ENCODE measurements at regions not wholly inside any gene's neighbourhood (a gene's known extent, or its start where the extent isn't known, plus 50 kb on each side); places are given as distances from the start of the nearest gene placed in this dataset.

DNA sequence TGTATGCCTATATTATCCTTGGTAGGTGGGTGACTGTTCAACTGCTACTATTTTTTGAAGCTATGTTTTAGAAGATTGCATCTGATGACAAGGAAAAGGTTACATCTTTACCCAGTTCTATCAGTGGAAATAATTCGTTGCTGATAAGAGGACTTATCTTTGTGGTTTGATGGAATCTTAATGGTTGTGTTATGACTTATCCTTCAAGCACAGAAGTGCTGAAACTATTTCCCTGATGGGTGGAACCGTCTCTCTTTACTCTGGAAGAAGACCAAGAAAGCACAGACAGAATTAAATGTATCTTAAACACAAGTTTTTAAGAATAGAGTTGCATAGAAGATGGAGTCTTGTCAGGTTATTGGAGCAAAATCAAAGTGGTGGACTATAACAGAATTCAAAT is 437.7 kb upstream of the KAZN start:
- TF ChIP-seq ELF4 (CRISPR knock-in tag; IDR thresholded peaks at IDR 0.05; ENCODE audit: borderline replicate concordance) (no peak), ZNF232 (CRISPR knock-in tag; IDR thresholded peaks at IDR 0.05; ENCODE audit: borderline replicate concordance) (no peak), ETV5 (CRISPR knock-in tag; IDR thresholded peaks at IDR 0.05; ENCODE audit: borderline replicate concordance) (no peak), POLR2AphosphoS5 (IDR thresholded peaks at IDR 0.05; ENCODE audit: low read depth, low read length) (no peak), KLF16 (CRISPR knock-in tag; IDR thresholded peaks at IDR 0.05) (no peak)
